B cell (primary cell): ENCODE measurements at regions not wholly inside any gene's neighbourhood (a gene's known extent, or its start where the extent isn't known, plus 50 kb on each side); places are given as distances from the start of the nearest gene placed in this dataset.

ENCODE experiments used
- EZH2 ChIP-seq: IDR thresholded peaks from 2 replicates; pipeline ENCODE4 v1.6.1; 2012; ENCODE audit warnings: borderline replicate concordance, low read depth, mild to moderate bottlenecking, moderate library complexity, low read length; ENCODE audit not compliant: insufficient read depth, poor library complexity, severe bottlenecking
- TF ChIP-seq, protein P1 (sequence below): fragments of 200-600 bp; IDR thresholded peaks from one replicate; pipeline ENCODE4 v1.8.0; 2022; ENCODE audit warnings: antibody characterized with exemption, mild to moderate bottlenecking

GRCh38 chr5:138676556-138677193, 76.5 kb upstream of the CTNNA1 start:
- no peak for TF ChIP-seq EZH2
- TF ChIP-seq, protein P1, sequence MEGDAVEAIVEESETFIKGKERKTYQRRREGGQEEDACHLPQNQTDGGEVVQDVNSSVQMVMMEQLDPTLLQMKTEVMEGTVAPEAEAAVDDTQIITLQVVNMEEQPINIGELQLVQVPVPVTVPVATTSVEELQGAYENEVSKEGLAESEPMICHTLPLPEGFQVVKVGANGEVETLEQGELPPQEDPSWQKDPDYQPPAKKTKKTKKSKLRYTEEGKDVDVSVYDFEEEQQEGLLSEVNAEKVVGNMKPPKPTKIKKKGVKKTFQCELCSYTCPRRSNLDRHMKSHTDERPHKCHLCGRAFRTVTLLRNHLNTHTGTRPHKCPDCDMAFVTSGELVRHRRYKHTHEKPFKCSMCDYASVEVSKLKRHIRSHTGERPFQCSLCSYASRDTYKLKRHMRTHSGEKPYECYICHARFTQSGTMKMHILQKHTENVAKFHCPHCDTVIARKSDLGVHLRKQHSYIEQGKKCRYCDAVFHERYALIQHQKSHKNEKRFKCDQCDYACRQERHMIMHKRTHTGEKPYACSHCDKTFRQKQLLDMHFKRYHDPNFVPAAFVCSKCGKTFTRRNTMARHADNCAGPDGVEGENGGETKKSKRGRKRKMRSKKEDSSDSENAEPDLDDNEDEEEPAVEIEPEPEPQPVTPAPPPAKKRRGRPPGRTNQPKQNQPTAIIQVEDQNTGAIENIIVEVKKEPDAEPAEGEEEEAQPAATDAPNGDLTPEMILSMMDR, result no peak
